ENCODE measurements at regions not wholly inside any gene's neighbourhood (a gene's known extent, or its start where the extent isn't known, plus 50 kb on each side); places are given as distances from the start of the nearest gene placed in this dataset.
A peak's percentile ranks its signal among the peaks of the same experiment; 100 is the strongest.

DNA sequence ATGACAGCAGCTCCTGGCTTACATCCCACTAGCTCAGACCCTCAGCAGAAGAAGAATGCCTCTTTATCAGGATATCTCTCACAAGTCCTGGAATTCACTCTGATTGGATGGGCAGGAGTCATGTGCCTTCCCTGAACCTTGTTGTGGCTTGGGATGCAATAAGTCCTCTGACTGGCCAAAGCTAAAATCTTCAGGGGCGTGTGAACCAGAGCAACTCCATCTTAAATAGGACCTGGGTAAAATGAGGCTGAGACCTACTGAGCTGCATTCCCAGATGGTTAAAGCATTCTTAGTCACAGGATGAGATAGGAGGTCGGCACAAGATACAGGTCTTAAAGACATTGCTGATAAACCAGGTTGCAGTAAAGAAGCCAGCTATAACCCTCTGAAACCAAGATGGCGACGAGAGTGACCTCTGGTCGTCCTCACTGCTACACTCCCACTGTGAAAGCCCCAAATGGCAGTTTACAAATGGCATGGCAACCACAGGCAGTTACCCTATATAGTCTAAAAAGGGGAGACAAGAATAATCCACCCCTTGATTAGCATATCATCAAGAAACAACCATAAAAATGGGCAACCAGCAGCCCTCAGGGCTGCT is 60.4 kb upstream of the FICD start:
- no peak for DNase-seq (ENCODE audit: low spot score)

GRCh38 chr12:108449478-108449877 is 65.6 kb upstream of the FICD start:
- in situ Hi-C loops (cut with MboI; ENCODE audit: low sequenced_read_pairs, unreplicated experiment) = no loop called here
- no peak for TF ChIP-seq CTCF (IDR thresholded peaks at IDR 0.05; ENCODE audit: borderline replicate concordance, control extremely low read depth, extremely low read depth, insufficient read depth, missing control alignments)
- no peak for DNase-seq (ENCODE audit: low spot score)

More for the DNA sequence above, 60.4 kb upstream of the FICD start:
- in situ Hi-C loops (cut with MboI; ENCODE audit: low sequenced_read_pairs, unreplicated experiment) = no loop called here
- TF ChIP-seq CTCF (IDR thresholded peaks at IDR 0.05; ENCODE audit: borderline replicate concordance, control extremely low read depth, extremely low read depth, insufficient read depth, missing control alignments) = no peak

- TF ChIP-seq CTCF (IDR thresholded peaks at IDR 0.05; ENCODE audit: borderline replicate concordance, control extremely low read depth, extremely low read depth, insufficient read depth, missing control alignments) = no peak
- no peak for DNase-seq (ENCODE audit: low spot score)
- in situ Hi-C loops (cut with MboI; ENCODE audit: low sequenced_read_pairs, unreplicated experiment) = no loop called here
These were observed 66.8 kb upstream of the FICD start for GRCh38 chr12:108448246-108448645.

DNA sequence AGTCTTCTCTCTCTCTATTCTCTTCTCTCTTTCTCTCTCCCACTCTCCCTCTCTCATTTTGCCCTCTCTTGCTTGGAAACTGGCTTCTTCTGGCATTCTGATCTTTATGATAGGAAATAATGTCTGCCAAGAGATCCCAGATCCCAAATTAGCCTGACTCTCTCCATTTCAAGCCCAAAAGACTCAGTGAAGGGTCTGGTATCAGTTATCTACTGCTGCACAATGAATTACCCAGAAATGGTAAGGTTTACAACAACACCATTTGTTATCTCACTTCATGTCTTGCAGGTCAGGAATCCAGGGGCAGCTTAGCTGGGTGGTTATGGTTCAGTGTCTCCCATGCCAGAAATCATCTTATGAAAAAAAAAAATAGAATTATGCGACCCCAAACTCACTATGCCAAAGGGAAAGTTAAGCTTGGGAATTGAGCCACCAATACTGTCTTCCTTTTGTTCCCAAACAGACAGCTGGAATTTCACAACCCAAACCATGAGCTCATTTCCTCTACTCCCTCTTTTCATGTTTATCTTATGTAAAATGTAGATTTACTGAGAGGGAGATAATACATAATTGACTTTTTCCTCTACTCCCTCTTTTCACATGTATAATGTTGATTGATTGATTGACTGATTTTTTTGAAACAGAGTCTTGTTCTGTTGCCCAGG is 67.8 kb upstream of the FICD start:
- DNase-seq (ENCODE audit: low spot score) = no peak
- in situ Hi-C loops (cut with MboI; ENCODE audit: low sequenced_read_pairs, unreplicated experiment) = no loop called here
- TF ChIP-seq CTCF (IDR thresholded peaks at IDR 0.05; ENCODE audit: borderline replicate concordance, control extremely low read depth, extremely low read depth, insufficient read depth, missing control alignments) = no peak

- no peak for TF ChIP-seq CTCF (IDR thresholded peaks at IDR 0.05; ENCODE audit: borderline replicate concordance, control extremely low read depth, extremely low read depth, insufficient read depth, missing control alignments)
- DNase-seq (ENCODE audit: low spot score) = peak; percentile 21
- in situ Hi-C loops (cut with MboI; ENCODE audit: low sequenced_read_pairs, unreplicated experiment) = no loop called here
These were observed 68.3 kb upstream of the FICD start for GRCh38 chr12:108446766-108447165.

- no peak for DNase-seq (ENCODE audit: low spot score)
- in situ Hi-C loops (cut with MboI; ENCODE audit: low sequenced_read_pairs, unreplicated experiment) = no loop called here
- TF ChIP-seq CTCF (IDR thresholded peaks at IDR 0.05; ENCODE audit: borderline replicate concordance, control extremely low read depth, extremely low read depth, insufficient read depth, missing control alignments) = no peak
These were observed 72.2 kb upstream of the FICD start for GRCh38 chr12:108442910-108443309.
